ENCODE measurements at regions not wholly inside any gene's neighbourhood (a gene's known extent, or its start where the extent isn't known, plus 50 kb on each side); places are given as distances from the start of the nearest gene placed in this dataset.

DNA sequence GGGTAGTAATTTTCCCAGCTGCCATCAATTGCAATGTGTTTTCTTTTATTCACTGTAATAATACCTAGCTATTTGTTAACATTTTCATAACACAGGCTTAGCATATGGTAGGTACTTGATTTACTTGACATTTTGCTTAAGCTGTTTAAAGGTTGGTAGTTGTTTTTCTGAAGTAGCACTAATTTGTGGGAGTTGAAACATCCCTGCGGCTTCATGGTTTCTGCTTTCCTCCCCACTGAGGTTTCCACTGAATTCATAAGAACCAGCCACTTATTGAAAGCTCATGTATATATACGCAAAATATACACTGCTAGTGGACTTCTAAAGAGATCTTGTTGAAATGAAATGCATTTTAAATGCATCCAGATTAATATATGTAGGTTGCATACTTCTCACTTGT, 559.9 kb downstream of the TLE4 start (continued):
- TF ChIP-seq CEBPB (IDR thresholded peaks at IDR 0.05; ENCODE audit: low read depth, low read length) (no peak), BCL11A (IDR thresholded peaks at IDR 0.05; ENCODE audit: low read depth in 2 of 2, low read length in 2 of 2) (no peak), KDM5A (IDR thresholded peaks at IDR 0.05; ENCODE audit: low read length) (no peak), SP4 (IDR thresholded peaks at IDR 0.05; ENCODE audit: low read length) (no peak)
